ENCODE measurements at regions not wholly inside any gene's neighbourhood (a gene's known extent, or its start where the extent isn't known, plus 50 kb on each side); places are given as distances from the start of the nearest gene placed in this dataset.

DNA sequence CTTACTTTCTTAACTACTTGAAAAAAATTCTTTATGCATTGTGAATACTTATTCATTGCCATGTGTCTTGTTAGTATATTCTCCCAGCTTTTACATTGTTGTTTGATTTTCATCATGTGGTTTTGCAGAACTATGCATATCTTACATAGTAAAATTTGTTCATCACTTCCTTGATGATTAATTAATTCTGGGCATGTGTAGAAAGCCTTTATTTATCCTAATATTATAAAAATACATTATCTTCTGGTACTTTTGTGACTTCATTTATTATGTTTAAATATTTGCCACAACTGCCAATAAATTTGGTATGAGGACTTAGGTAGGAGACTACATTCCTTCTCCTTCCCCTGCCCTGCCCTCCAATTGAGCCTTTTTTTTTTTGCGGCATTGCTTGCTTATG lies 166.0 kb upstream of the ZNF32 start:
- H3K4me3 ChIP-seq (ENCODE audit: low read depth, low read length) = no peak overlapping the region
- no peak for TF ChIP-seq CTCF (IDR thresholded peaks at IDR 0.05; ENCODE audit: insufficient read depth, low read depth, low read length, missing control alignments)
- DNase-seq (ENCODE audit: low read depth) = no peak

GRCh38 chr10:43811871-43812270 lies 163.2 kb upstream of the ZNF32 start:
- H3K4me3 ChIP-seq (ENCODE audit: low read depth, low read length) = no peak overlapping the region
- TF ChIP-seq CTCF (IDR thresholded peaks at IDR 0.05; ENCODE audit: insufficient read depth, low read depth, low read length, missing control alignments) = no peak
- DNase-seq (ENCODE audit: low read depth) = no peak

DNA sequence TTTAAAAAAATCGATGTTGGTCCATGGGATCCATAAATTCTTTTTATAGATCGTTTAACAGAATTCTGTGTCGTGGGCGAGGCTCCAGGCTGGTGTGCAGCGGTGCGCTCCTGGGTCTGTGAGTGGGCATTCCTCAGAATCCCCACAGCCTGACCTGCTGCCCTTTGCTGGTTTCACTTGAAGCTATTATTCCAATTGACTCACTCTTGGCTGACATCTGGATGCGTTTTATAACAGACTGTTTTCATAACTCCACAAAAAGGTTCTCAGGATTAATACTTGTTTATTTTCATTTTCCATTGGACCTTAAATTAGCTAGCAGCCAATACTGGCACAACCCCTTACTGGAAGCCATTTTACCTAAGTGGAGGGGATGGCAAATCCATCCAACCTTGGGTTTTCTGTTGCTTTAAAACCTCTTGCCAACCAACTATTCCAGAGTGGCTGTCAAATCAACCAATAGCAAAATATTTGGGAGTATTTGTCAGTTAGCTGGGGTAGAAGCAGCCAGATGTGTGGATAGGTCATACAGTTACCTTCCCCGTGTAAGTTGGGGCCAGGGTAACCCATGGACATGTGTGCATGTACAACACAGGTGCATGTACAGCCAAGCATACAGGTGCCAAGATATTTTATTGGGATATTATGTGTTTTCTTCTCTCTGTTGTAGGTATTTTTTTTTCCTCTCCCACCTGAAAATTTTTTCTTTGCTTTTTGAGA lies 160.7 kb upstream of the ZNF32 start:
- DNase-seq (ENCODE audit: low read depth) = no peak
- H3K4me3 ChIP-seq (ENCODE audit: low read depth, low read length) = no peak overlapping the region
- TF ChIP-seq CTCF (IDR thresholded peaks at IDR 0.05; ENCODE audit: insufficient read depth, low read depth, low read length, missing control alignments) = no peak

- no peak for TF ChIP-seq CTCF (IDR thresholded peaks at IDR 0.05; ENCODE audit: insufficient read depth, low read depth, low read length, missing control alignments)
- DNase-seq (ENCODE audit: low read depth) = peak; percentile 32
- no peak overlapping the region for H3K4me3 ChIP-seq (ENCODE audit: low read depth, low read length)
Observed at GRCh38 chr10:43808136-43808535, 159.5 kb upstream of the ZNF32 start.

GRCh38 chr10:43806831-43807640 lies 158.4 kb upstream of the ZNF32 start:
- no peak for TF ChIP-seq CTCF (IDR thresholded peaks at IDR 0.05; ENCODE audit: insufficient read depth, low read depth, low read length, missing control alignments)

DNA sequence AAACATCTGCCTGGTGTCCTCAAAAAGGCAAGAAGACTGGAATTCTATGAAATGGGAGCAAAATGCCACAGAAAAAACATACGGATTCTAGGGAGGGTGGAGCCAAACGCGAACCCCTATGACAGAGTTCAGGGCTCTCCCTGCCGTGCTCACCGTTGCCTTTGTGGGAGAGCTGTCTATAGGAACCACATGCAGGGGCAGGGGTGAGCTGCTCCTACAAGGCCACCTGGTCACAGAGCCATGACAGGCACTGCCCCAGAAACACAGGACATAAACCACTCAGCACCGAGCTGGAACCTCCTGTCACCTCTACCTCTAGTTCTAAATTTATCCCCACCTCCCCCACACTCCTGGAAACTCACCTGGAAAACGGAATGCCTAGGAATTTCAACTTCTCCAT lies 155.1 kb upstream of the ZNF32 start:
- no peak for DNase-seq (ENCODE audit: low read depth)
- no peak for TF ChIP-seq CTCF (IDR thresholded peaks at IDR 0.05; ENCODE audit: insufficient read depth, low read depth, low read length, missing control alignments)
- no peak overlapping the region for H3K4me3 ChIP-seq (ENCODE audit: low read depth, low read length)

More at GRCh38 chr10:43806831-43807640, 158.4 kb upstream of the ZNF32 start:
- DNase-seq (ENCODE audit: low read depth) = no peak
- no peak overlapping the region for H3K4me3 ChIP-seq (ENCODE audit: low read depth, low read length)

Measured in GM12865 (cell line).